ENCODE measurements at regions not wholly inside any gene's neighbourhood (a gene's known extent, or its start where the extent isn't known, plus 50 kb on each side); places are given as distances from the start of the nearest gene placed in this dataset.

DNA sequence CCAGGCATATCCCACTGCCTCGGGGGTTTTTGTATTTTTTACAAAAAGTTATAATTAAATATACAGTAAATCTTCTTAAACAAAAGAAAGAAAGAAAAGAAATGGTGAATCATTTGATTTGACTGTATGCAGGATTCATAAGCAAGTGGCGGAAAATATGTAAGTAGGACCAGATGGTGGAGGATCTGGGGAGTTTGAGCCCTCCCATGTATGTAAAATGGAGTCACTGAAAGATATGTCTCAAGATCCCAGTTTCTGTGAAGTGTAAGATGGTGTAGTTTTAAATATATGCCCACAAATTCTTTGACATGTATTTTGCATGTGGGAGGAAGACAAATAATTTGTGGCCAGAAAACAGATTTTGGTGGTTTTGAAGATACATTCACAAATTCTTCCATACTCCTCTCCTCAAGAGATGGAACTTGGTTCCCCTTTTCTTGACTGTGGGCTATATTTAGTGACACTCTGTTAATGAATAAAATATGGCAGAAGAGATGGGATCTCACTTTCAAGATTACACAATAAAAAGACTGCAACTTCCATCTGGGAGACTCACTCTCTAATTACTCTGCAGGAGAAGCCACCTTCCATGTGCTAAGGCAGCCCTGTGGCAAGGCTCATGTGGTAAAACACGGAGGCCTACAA lies 133.6 kb upstream of the S100G start:
- Histone ChIP-seq H3K36me3 (ENCODE audit: insufficient read depth, low read length, poor library complexity, severe bottlenecking) (no peaks in the 10 kb centered on the region), H3K27me3 (replicated peaks; ENCODE audit: insufficient read depth, low read depth, low read length, poor library complexity) (no peaks in the 10 kb centered on the region), H3K4me1 (ENCODE audit: insufficient read depth, low read length, poor library complexity, severe bottlenecking) (no peaks in the 10 kb centered on the region), H3K27ac (ENCODE audit: low read depth, low read length, poor library complexity, severe bottlenecking) (no peak overlapping the region), H3K9me3 (ENCODE audit: low read depth, low read length, poor library complexity, severe bottlenecking) (no peaks in the 10 kb centered on the region), H3K4me3 (ENCODE audit: low read depth, low read length, poor library complexity, severe bottlenecking) (no peak overlapping the region)
- no peak for TF ChIP-seq EZH2 (IDR thresholded peaks at IDR 0.05; ENCODE audit: borderline replicate concordance, low read depth, low read length, poor library complexity, severe bottlenecking)
- TF ChIP-seq, protein P1, sequence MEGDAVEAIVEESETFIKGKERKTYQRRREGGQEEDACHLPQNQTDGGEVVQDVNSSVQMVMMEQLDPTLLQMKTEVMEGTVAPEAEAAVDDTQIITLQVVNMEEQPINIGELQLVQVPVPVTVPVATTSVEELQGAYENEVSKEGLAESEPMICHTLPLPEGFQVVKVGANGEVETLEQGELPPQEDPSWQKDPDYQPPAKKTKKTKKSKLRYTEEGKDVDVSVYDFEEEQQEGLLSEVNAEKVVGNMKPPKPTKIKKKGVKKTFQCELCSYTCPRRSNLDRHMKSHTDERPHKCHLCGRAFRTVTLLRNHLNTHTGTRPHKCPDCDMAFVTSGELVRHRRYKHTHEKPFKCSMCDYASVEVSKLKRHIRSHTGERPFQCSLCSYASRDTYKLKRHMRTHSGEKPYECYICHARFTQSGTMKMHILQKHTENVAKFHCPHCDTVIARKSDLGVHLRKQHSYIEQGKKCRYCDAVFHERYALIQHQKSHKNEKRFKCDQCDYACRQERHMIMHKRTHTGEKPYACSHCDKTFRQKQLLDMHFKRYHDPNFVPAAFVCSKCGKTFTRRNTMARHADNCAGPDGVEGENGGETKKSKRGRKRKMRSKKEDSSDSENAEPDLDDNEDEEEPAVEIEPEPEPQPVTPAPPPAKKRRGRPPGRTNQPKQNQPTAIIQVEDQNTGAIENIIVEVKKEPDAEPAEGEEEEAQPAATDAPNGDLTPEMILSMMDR (conservative IDR thresholded peaks at IDR 0.05; ENCODE audit: low read depth, low read length): no peak
- DNase-seq (ENCODE audit: low spot score): no peak
- intact Hi-C loops (cut with micrococcal nuclease; ENCODE audit: unreplicated experiment): no loop called here
- CTCF ChIA-PET: no interaction called here
- no TSS peak for BruUV-seq (replicated peaks)
- POLR2A ChIA-PET (ENCODE audit: low non-redundant PET): no interaction called here

DNA sequence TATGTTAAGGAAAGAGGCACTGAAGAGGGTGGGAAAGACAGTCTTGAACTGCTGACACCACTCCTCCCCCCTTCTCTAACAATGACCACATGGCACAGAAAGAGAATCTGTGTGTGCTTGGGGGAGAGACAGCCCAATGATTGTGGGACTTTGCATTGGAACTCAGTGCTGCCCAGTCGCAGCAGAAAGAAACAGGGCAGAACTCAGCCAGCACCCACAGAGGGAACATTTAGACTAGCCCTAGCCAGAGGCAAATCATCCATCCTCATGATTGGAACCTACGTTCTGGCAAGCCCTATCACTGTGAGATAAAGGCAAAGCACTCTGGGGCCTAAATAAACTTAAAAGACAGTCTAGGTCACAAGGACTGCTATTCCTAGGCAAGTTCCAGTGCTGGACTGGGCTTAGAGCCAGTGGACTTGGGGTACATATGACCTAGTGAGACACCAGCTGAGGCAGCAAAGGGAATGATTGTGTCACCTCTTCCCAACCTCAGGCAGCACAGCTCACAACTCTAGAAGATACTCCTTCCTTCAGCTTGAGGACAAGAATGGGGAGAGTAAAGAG lies 132.8 kb upstream of the S100G start:
- no peak for TF ChIP-seq EZH2 (IDR thresholded peaks at IDR 0.05; ENCODE audit: borderline replicate concordance, low read depth, low read length, poor library complexity, severe bottlenecking)
- TF ChIP-seq, protein P1 (conservative IDR thresholded peaks at IDR 0.05; ENCODE audit: low read depth, low read length): no peak
- no peak for DNase-seq (ENCODE audit: low spot score)
- intact Hi-C loops (cut with micrococcal nuclease; ENCODE audit: unreplicated experiment): no loop called here
- Histone ChIP-seq H3K4me1 (ENCODE audit: insufficient read depth, low read length, poor library complexity, severe bottlenecking) (no peaks in the 10 kb centered on the region), H3K4me3 (ENCODE audit: low read depth, low read length, poor library complexity, severe bottlenecking) (no peak overlapping the region), H3K27ac (ENCODE audit: low read depth, low read length, poor library complexity, severe bottlenecking) (no peak overlapping the region), H3K27me3 (replicated peaks; ENCODE audit: insufficient read depth, low read depth, low read length, poor library complexity) (no peaks in the 10 kb centered on the region), H3K9me3 (ENCODE audit: low read depth, low read length, poor library complexity, severe bottlenecking) (no peaks in the 10 kb centered on the region), H3K36me3 (ENCODE audit: insufficient read depth, low read length, poor library complexity, severe bottlenecking) (no peaks in the 10 kb centered on the region)
- no TSS peak for BruUV-seq (replicated peaks)
- ChIA-PET CTCF (no interaction called here), POLR2A (ENCODE audit: low non-redundant PET) (no interaction called here)

DNA sequence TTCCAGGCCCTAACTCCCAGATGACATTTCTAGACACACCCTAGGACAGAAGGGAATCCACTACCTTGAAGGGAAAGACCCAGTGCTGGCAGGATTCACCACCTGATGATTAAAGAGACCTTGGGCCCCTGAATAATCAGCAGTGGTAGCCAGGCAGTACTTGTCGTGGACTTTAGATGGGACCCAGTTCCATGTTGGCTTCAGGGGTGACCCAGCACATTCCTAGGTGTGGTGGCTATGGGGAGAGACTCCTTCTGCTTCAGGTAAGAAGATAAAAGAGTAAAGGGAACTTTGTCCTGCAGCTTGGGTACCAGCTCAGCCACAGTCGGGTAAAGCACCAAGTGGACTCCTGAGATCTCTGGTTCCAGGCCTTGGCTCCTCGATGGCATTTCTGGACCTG lies 131.8 kb upstream of the S100G start:
- no TSS peak for BruUV-seq (replicated peaks)
- H3K4me1 ChIP-seq (ENCODE audit: insufficient read depth, low read length, poor library complexity, severe bottlenecking): no peaks in the 10 kb centered on the region
- CTCF ChIA-PET: no interaction called here
- intact Hi-C loops (cut with micrococcal nuclease; ENCODE audit: unreplicated experiment): no loop called here
- no peak overlapping the region for H3K4me3 ChIP-seq (ENCODE audit: low read depth, low read length, poor library complexity, severe bottlenecking)
- no peak for DNase-seq (ENCODE audit: low spot score)
- no peak for TF ChIP-seq EZH2 (IDR thresholded peaks at IDR 0.05; ENCODE audit: borderline replicate concordance, low read depth, low read length, poor library complexity, severe bottlenecking)
- TF ChIP-seq, protein P1 (conservative IDR thresholded peaks at IDR 0.05; ENCODE audit: low read depth, low read length): no peak
- POLR2A ChIA-PET (ENCODE audit: low non-redundant PET): no interaction called here
- H3K9me3 ChIP-seq (ENCODE audit: low read depth, low read length, poor library complexity, severe bottlenecking): no peaks in the 10 kb centered on the region
- H3K36me3 ChIP-seq (ENCODE audit: insufficient read depth, low read length, poor library complexity, severe bottlenecking): no peaks in the 10 kb centered on the region
- no peak overlapping the region for H3K27ac ChIP-seq (ENCODE audit: low read depth, low read length, poor library complexity, severe bottlenecking)
- H3K27me3 ChIP-seq (replicated peaks; ENCODE audit: insufficient read depth, low read depth, low read length, poor library complexity): no peaks in the 10 kb centered on the region

All from A673 (cell line).